ENCODE measurements at regions not wholly inside any gene's neighbourhood (a gene's known extent, or its start where the extent isn't known, plus 50 kb on each side); places are given as distances from the start of the nearest gene placed in this dataset.

GRCh38 chr9:129341987-129342348 is 163.9 kb upstream of the IER5L start:
- ATAC-seq: no peak
- TF ChIP-seq ARNTL (CRISPR knock-in tag; IDR thresholded peaks at IDR 0.05; ENCODE audit: borderline replicate concordance, low read depth) (no peak), SNAI2 (CRISPR knock-in tag; IDR thresholded peaks at IDR 0.05) (no peak), RARB (CRISPR knock-in tag; IDR thresholded peaks at IDR 0.05) (no peak), ISL1 (CRISPR knock-in tag; IDR thresholded peaks at IDR 0.05) (no peak), ESRRG (CRISPR knock-in tag; IDR thresholded peaks at IDR 0.05) (no peak), TCF4 (CRISPR knock-in tag; IDR thresholded peaks at IDR 0.05; ENCODE audit: borderline replicate concordance) (no peak), OSR1 (CRISPR knock-in tag; IDR thresholded peaks at IDR 0.05) (no peak), CSRNP3 (CRISPR knock-in tag; IDR thresholded peaks at IDR 0.05) (no peak), ZNF565 (CRISPR knock-in tag; conservative IDR thresholded peaks at IDR 0.05; ENCODE audit: low read depth) (no peak), ZFP30 (CRISPR knock-in tag; IDR thresholded peaks at IDR 0.05) (no peak)
- TF ChIP-seq, protein P1, sequence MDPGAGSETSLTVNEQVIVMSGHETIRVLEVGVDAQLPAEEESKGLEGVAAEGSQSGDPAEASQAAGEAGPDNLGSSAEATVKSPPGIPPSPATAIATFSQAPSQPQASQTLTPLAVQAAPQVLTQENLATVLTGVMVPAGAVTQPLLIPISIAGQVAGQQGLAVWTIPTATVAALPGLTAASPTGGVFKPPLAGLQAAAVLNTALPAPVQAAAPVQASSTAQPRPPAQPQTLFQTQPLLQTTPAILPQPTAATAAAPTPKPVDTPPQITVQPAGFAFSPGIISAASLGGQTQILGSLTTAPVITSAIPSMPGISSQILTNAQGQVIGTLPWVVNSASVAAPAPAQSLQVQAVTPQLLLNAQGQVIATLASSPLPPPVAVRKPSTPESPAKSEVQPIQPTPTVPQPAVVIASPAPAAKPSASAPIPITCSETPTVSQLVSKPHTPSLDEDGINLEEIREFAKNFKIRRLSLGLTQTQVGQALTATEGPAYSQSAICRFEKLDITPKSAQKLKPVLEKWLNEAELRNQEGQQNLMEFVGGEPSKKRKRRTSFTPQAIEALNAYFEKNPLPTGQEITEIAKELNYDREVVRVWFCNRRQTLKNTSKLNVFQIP (CRISPR knock-in tag; IDR thresholded peaks at IDR 0.05; ENCODE audit: borderline replicate concordance, low read depth): no peak
- TF ChIP-seq, protein P2, sequence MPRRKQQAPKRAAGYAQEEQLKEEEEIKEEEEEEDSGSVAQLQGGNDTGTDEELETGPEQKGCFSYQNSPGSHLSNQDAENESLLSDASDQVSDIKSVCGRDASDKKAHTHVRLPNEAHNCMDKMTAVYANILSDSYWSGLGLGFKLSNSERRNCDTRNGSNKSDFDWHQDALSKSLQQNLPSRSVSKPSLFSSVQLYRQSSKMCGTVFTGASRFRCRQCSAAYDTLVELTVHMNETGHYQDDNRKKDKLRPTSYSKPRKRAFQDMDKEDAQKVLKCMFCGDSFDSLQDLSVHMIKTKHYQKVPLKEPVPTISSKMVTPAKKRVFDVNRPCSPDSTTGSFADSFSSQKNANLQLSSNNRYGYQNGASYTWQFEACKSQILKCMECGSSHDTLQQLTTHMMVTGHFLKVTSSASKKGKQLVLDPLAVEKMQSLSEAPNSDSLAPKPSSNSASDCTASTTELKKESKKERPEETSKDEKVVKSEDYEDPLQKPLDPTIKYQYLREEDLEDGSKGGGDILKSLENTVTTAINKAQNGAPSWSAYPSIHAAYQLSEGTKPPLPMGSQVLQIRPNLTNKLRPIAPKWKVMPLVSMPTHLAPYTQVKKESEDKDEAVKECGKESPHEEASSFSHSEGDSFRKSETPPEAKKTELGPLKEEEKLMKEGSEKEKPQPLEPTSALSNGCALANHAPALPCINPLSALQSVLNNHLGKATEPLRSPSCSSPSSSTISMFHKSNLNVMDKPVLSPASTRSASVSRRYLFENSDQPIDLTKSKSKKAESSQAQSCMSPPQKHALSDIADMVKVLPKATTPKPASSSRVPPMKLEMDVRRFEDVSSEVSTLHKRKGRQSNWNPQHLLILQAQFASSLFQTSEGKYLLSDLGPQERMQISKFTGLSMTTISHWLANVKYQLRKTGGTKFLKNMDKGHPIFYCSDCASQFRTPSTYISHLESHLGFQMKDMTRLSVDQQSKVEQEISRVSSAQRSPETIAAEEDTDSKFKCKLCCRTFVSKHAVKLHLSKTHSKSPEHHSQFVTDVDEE (CRISPR knock-in tag; IDR thresholded peaks at IDR 0.05): no peak

- ATAC-seq: no peak
- TF ChIP-seq PPARA (CRISPR knock-in tag; IDR thresholded peaks at IDR 0.05; ENCODE audit: borderline replicate concordance) (no peak), ZC3H10 (CRISPR knock-in tag; IDR thresholded peaks at IDR 0.05) (no peak), CSDC2 (CRISPR knock-in tag; IDR thresholded peaks at IDR 0.05) (no peak), SNAI2 (CRISPR knock-in tag; IDR thresholded peaks at IDR 0.05) (no peak), ARNTL (CRISPR knock-in tag; IDR thresholded peaks at IDR 0.05; ENCODE audit: borderline replicate concordance, low read depth) (no peak), ESRRG (CRISPR knock-in tag; IDR thresholded peaks at IDR 0.05) (no peak), ZNF70 (CRISPR knock-in tag; IDR thresholded peaks at IDR 0.05) (no peak), CREB5 (CRISPR knock-in tag; IDR thresholded peaks at IDR 0.05; ENCODE audit: low read depth) (no peak), ISL1 (CRISPR knock-in tag; IDR thresholded peaks at IDR 0.05) (no peak), TCF4 (CRISPR knock-in tag; IDR thresholded peaks at IDR 0.05; ENCODE audit: borderline replicate concordance) (no peak), CSRNP3 (CRISPR knock-in tag; IDR thresholded peaks at IDR 0.05) (no peak)
- TF ChIP-seq, protein P2 (CRISPR knock-in tag; IDR thresholded peaks at IDR 0.05): no peak
Observed at GRCh38 chr9:129341171-129341986, 163.3 kb upstream of the IER5L start.

All from SK-N-SH treated with all-trans-retinoic acid at 6 μM for 48 hours (cell line).